HG03280 (cell line): ENCODE measurements at regions not wholly inside any gene's neighbourhood (a gene's known extent, or its start where the extent isn't known, plus 50 kb on each side); places are given as distances from the start of the nearest gene placed in this dataset.
"Not testable (repeated sequence)": the region's sequence is repeated elsewhere in the genome, so short reads cannot be mapped to it uniquely, and the experiment has no call there.

ENCODE experiments used
- ATAC-seq: cut with Tn5 transposase; IDR thresholded peaks from one replicate; pipeline ENCODE4 v1.9.1; 2021; ENCODE audit warnings: mild to moderate bottlenecking, moderate library complexity; ENCODE audit not compliant: unreplicated experiment

DNA sequence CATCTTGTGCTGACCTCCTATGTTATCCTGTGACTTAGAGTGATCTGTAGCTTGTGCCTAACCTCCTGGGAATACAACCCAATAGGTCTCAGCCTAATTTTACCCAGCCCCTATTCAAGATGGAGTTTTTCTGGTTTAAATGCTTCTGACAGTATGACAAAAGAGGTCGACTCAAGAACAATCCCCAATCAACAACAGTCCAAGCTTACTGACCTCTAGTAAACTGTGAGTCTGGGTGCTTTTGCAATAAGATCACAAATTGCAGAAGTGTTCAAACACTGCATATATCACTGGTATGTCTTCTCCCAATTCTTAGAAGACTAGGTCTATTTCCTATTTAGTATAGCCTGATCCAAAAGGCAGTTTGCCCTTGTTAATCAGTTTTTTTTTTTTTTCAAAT is 323.5 kb upstream of the PTGER4 start:
- ATAC-seq, result no peak

DNA sequence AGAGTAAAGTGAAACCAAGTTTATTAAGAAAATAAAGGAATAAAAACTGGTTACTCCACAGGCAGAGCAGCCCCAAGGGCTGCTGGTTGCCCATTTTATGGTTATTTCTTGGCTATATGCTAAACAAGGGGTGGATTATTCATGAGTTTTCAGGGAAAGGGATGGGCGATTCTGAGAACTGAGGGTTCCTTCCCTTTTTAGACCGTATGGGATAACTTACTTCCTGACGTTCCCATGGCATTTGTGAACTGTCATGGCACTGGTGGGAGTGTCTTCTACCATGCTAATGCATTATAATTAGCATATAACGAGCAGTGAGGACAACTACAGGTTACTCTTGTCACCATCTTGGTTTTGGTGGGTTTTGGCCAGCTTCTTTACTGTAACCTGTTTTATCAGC is 323.9 kb upstream of the PTGER4 start:
- no peak for ATAC-seq

DNA sequence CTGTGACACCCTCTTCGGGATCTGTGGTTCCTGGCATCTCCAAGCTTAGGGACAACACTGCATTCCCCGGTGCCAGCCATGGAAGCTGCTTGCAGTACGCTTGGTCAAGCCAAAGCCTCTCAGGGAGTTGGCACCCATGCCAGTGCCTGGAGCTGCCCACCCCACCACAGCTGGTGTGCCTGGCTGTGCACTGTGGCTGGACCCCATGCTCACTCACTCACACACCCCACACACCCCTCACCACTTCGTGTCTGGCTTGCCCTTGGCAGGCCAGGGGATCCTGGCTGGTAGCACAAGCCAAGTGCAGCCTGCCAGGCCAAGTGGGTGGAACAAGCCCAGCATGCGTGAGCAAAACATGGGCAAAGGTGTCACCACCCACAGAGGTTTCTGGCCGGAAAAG is 324.5 kb upstream of the PTGER4 start:
- ATAC-seq, result no peak

DNA sequence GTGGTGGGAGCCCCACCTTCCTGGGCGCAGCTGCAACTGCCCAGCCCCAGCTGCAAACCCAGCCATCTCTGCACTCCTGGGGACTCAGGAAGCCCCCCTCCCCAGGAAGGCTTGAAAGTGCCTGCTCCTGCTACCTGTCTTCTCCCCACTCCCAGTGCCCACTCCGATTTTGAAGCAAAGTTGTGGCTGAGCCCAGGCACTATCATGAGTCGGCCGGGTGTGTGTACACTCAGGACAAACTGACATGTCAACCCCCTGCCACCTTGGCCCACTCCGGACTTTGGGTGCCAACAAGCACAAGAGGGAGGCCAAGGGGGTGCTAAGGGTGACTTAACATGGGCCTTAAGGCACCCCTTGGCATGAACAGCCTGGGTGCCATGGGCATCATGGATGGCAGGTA is 325.5 kb upstream of the PTGER4 start:
- ATAC-seq, result no peak

DNA sequence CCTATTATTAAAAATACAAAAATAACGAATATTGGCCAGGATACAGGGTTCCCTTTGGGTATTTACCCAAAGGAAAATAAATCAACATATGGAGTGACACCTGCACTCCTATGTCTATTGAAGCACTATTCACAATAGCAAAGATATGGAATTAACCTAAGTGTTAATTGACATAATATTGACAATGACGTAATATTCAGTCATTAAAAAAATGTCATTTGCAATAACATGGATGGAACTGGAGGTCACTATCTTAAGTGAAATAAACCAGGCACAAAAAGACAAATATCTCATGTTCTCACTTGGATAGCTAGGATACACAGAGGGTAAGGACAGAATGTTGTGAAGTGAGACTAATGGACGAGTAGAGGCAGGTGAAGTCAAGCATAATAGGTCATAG is 326.3 kb upstream of the PTGER4 start:
- ATAC-seq, result no peak

DNA sequence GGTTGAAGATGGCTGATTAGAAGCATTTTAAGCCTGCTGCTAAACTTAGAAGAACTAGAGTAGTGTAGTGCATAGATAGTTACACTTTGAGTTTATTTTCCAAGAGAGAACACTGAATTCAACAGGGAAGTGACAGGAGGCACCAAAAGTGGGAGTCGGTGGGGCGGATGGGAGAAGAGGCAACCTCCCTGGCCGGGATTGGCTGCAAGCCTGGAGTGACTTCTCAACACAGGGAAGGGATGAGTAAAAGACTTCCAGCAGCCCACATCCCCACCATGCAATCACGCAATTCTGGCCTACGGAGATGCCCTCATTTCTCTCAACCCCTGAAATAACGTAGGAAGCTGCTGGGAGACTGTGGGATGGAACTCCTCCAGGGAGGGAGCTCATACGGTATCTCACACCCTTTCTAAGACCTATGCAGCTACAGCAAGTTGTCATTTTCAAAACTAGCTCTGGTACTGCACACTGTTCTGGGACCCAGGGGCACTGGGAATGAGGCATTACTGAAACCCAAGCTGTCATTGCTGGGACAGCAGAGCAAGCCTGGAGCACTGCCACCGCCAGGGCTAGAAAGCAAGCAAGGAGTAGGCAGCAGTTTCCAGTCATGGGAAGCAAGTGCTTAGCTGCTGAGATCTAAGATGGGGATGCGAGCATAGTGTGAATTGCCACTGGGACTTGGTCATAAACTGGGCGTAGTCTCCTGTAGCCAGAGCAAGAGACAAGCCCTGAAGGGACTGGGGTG is 331.6 kb upstream of the PTGER4 start:
- no peak for ATAC-seq

DNA sequence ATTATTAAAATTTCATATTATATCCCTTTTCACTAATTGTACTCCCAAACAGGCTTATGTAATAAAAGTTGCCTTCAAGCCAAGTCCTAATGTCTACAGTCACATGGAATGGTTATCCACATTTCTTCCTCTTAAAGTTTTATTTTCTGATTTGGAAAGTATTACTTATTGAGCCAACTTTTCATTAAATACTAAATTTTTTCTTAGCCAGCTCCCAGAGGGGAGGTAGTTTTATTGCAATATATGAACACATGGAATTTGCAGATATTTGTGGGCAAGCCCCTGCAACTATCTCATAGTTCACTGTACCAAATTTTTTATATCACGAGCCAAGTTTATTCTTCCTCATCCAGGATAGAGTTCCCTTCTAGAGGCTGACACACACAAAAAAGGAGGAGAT is 332.8 kb upstream of the PTGER4 start:
- ATAC-seq, result no peak

DNA sequence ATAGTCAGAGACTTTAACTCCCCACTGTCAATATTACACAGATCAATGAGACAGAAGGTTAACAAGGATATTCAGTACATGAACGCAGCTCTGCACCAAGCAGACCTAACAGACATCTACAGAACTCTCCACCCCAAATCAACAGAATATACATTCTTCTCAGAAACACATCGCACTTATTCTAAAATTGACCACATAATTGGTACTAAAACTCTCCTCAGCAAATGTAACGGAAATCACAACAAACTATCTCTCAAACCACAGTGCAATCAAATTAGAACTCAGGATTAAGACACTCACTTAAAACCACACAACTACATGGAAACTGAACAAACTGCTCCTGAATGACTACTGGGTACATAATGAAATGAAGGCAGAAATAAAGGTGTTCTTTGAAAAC is 341.3 kb upstream of the PTGER4 start:
- ATAC-seq, result not testable (repeated sequence)

DNA sequence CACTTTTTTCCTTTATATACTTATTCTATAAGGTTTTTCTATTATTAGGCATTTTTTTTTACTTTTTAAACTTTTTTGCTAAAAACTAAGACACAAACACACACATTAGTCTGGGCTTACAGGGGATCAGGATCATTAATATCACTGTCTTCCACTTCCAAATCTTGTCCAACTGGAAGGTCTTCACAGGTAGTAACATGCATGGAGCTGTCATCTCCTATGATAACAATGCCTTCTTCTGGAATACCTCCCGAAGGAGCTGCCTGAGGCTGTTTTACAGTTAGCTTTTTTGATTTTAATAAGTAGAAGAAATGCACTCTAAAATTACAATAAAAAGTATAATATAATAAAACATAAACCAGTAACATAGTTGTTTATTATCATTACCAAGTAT is 345.5 kb upstream of the PTGER4 start:
- no peak for ATAC-seq

DNA sequence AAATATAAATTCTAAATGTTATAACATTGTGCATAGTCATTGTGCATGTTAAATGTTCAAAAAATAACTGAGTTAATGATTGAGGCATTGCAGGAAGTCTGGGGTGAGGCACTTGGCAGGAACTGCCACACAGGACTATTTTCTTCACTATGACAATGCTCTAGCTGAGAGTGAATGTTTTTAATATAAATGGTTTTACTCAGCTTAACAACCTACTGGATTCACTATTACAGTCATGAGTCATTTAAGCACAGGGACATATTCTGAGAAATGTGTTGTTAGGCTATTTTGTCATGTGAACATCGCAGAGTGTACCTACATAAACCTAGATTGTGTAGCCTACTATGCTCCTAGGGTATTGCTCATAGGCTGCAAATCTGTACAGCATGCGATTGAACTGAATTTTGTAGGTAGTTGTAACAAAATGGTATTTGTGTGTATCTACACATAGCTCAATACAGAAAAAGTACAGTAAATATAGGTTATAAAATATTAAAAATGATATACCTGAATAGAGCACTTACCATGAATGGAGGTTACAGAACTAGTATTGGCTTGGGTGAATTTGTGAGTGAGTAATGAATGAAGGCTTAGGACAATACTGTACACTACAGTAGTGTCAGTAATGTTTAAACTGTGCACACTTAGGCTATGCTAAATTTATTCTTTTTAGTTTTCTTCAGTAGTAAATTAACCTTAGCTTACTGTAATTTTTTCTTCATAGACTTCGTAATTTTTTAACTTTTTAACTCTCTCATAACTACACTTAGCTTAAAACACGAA is 346.1 kb upstream of the PTGER4 start:
- no peak for ATAC-seq

DNA sequence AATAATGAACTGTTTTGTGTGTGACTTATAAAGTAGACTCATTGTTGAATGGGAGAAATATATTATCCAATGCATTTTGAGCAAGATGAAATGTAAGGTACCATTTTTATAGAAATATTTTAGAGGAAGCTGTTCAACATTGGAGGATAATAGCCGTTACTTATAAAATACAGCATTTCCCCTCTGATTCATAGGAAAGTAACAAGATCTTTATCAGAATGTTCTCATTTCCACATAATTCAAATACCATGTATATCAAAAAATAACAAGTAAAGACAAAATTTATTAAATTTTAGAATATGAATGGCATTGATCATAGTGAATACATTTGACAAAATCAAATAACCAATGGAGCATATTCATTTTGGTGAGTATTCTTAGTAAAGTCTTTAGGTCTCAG is 346.7 kb upstream of the PTGER4 start:
- ATAC-seq, result no peak

DNA sequence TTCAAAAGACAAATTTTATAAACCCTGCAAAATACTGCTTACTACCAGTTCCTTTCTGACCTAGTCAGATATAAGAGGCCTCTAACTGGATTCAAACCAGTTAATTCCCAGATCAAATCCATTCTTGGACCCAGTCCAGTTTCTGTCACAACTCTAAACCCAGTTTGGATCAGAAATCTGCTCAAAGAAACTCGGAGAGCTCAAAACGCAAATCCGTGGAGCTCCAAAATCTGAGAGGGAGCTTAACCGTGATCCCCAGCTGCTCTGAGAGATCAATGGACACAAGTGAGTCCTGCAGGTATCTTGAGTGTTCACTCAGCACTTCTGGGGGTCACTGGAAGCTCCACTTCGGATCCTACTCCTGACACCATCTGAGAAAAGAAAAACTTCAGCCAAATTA is 348.1 kb upstream of the PTGER4 start:
- no peak for ATAC-seq

DNA sequence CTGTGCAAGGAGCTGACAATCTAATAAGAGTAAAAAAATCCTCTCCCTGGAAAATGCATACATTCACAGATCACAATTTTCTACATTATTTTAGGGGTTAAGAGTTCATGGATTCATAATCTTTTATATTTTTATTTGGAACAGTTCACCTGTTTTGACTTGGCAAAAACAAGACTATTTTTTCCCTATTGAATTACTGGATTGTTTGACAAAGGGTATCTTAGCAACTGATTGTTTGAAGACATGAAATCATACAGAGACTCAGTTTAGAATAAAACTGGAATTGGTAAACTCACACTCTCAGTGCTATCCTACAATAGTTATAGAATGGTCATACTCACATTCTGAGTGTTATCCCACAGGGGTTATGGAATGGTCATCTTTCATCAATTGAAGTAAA is 358.2 kb upstream of the PTGER4 start:
- no peak for ATAC-seq

DNA sequence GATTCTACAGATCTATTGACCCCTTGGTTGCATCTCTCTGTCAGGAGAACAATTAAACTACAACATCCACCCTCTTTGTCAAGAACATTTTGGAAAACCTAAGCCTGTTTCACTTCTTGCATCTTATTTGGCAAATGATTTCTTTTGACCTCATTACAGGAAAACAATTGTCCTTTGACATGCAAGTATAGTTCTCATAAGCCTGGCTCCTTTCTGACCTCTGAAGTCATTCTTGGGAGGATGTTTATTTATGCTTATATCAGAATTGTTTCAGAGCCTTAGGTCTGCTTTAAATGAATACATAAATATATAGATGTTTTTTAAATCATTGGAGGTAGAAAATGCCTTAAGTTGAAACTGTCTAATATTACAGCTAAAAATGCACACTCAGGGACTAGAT is 361.3 kb upstream of the PTGER4 start:
- ATAC-seq, result no peak

DNA sequence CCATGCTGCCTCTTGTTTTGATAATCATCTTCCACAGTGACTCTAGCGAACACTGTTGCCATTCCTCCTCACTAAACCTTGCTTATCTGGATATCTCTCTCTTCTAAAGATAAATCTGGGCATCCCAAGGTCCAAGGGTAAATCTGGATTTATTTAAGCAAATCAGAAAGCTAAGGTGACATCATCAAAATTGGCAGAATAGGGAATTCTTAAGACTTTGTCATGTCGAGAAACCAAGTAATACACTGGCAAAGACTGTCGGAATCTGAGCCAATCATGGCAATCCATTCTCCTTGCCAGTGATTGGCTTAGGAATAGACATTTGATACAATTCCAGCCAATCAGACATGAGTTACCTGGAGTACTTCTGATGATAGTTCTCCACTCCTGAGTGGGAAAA is 362.7 kb upstream of the PTGER4 start:
- ATAC-seq, result no peak

DNA sequence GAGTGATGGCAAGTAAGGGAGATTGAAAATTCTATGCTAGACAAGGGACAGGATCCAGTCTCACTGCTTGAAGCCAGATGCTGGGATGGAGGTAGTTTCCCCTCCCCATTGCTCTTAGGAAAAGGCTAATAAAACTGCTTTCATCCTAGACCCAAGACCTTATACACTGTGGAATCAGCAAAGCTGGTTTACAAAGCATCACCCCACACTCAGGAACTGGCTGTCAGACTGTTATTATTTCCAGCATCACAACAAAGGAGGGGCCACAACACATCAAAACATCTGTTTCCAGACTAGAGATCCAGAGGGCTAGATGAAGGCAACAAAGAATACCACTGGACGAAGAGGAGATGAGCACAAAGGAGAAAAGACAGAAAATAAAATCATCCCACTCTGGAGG is 364.6 kb upstream of the PTGER4 start:
- ATAC-seq, result no peak

DNA sequence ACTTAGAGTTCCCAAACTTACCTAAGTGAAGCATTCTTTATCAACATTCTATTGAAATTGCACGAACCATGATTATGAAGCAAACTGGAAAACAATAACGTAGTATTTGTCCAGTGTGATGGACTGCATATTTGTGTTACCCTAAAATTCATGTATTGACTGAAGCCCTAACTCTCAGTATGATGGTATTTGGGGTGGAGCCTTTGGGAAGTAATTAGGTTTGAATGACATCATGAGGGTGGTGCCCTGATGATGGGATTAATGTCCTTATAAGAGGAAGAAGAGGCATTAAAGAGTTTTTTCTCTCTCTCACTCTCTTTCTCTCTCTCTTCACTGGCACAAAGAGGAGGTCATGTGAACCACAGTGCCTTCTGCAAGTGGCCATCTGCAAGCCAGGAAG is 365.4 kb upstream of the PTGER4 start:
- ATAC-seq, result no peak

DNA sequence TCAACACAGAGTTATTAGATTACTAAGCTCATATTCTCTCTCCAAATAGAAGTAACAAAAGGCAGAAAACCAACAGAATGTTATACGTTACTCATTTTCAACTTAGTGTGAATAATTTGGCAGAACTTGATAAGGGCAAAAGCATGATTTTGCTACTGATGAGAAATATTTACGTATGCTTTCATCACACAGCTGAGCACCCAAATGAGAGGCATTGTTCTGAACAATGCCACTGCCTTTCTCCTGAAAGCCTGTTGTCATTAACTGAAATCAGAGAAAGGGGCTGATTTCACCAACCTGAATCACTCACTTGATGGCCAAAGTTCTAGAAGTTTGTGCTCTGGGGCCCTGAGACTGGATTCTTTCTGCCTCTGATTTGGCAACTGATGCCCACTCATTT is 367.5 kb upstream of the PTGER4 start:
- ATAC-seq, result no peak

DNA sequence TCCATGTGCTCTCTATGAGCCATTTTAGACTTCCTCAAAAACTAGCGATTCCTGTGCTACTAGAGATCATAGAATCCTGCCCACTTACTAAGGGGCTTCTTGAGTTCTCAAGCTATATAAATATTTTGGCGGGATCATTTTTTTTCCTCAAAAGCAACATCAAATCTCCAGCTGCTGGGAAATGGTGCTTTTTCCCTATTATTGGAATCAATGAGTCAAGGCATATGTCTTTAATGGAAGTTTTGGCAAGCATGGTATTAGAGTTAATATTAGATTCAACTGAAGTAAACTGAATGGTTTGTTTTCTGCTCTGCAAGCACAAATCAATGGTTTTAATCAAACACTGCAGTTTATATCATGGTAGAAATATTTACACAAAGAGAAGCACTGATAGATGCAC is 369.9 kb upstream of the PTGER4 start:
- no peak for ATAC-seq

DNA sequence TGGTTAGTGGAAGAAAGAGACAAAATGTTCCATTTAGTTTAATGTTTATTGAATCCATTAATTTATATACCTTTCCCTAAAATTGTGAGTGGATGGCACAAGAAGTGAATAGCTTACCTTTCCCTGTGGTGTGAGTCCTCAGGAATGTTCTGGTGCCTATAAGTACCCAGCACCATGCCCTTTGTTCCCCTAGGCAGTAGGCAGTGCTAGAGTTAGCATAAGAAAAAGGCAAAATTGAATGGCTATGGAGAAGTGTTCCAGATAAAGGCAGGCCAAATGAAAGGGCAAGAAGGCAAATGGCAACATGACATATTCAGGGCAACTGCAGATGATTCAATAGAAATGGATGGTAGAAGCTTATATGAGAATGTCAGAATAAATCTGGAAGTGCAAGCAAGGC is 370.8 kb upstream of the PTGER4 start:
- no peak for ATAC-seq

DNA sequence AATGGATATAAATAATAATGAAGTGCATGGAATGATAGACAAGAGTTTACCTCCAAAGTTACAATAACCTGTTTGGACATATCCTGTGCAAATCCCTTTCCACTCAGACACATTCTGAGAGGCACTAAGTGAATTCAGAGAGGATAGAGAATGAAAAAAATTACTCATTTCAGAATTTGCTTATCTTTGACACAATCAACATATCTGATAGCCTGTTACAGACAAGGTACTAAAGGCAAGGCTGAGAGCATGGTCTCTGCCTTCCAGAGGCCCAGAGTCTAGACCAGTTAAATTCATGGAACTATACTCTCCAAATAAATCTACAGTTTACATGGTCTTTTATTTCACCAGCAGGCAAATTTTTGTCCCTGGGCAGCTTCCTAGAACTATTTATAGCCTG is 371.8 kb upstream of the PTGER4 start:
- no peak for ATAC-seq

DNA sequence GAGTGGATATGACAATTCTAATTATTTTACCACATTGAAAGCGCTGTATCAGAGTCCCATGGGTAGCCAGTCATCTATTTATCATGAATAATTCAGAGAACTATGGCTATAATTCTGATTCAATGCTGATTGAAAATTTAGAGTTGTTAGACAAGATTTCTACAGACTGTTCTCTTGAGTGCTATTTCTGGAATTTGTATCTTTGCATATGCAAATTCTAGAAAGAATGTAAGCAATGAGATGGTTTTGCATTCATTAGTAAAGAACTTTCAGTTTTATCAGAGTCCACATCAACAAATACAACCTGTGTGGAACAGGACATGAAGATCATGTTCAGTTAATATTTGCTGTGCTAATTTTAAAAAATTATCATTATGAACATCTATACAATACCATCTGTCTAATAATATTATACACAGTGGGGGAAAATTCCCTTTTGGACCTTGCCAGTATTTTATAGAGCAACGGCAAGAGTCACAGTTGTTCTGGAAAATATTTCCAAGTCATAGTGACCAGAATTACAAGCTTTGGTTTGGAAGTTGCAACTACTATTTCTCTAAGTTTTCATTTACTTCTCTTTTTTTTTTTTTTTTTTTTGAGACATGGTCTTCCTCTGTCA is 372.7 kb upstream of the PTGER4 start:
- ATAC-seq, result no peak
